NCI-H345 treated with DMSO at 0.1 percent for 48 hours (cell line): ENCODE measurements at regions not wholly inside any gene's neighbourhood (a gene's known extent, or its start where the extent isn't known, plus 50 kb on each side); places are given as distances from the start of the nearest gene placed in this dataset.

ENCODE experiments used
- DNase-seq: peaks from one replicate; lab custom pipeline; 2025; ENCODE audit not compliant: unreplicated experiment; lab: John Stamatoyannopoulos, UW

DNA sequence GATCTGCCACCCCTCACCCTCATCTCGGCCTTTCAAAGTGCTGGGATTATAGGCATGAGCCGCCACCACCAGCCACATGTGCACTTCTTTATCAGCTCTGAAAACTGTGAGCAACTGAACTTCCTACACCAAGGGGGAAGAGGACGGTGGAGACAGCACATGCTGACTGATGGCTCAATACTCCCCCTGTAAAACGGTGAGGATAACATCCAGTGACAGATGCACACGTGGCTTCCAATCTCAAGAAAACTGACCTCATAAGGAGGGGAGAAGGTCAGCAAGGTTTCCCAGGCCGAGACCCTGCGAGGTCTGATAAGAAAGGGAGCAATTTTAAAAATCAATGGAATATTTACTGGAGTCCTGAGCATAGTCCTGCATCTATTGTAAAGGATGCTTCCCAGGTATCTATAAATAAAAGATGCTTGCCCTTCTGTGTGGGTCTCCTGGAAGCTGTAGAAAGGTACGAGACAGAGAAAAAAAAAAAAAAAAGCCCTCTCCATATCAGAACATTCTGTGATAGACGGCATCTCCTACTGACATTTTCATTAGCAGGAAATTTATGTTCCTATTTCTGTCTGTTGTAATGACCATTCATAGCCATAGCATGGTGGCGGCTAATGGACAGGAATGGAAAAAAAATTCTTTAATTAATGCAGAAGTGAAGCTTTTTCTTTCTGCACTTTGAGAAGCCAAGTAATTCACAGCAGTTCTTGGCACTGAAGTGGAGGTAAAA lies 385.1 kb downstream of the ZNF536 start:
- no peak for DNase-seq

- DNase-seq, result no peak
Measured at GRCh38 chr19:30755581-30755980, 383.4 kb downstream of the ZNF536 start.

DNA sequence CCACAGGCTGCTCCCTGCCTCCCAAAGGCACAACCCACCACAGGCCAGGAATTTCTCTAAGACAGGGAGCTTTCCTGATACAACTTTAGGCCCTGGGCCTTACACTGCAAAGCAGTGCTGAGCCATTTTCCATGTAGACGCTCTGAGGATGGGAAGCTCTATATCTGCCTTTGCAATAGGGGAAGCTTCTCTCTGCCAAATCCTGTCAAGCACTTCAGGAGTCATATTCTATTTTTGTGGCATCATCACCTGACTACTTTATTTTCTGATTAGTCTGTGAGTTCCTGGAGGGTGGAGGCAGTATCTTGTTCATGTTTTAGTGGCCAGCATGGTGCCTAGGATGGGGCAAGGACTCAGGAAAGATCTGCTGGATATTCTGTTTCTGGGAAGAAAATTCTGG lies 382.0 kb downstream of the ZNF536 start:
- DNase-seq, result no peak

DNA sequence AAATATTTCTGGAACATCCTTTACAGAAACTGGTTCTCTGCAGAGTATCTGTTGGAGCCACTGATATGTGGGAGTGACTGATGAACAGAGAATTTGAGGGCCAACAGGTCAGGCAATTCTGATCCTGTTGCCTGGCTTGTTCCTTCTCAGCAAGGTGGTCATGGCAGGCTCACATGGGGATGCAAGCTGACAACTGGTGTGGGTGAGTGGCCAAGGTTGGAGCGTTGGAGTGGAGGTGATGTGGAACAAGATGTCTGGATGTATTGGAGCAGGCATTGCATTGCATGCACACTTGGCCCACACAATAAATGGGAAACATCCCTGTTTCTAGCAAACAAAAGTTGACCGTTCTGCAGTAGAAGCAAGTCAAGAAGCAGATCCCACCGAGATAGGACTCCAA lies 380.7 kb downstream of the ZNF536 start:
- no peak for DNase-seq

DNA sequence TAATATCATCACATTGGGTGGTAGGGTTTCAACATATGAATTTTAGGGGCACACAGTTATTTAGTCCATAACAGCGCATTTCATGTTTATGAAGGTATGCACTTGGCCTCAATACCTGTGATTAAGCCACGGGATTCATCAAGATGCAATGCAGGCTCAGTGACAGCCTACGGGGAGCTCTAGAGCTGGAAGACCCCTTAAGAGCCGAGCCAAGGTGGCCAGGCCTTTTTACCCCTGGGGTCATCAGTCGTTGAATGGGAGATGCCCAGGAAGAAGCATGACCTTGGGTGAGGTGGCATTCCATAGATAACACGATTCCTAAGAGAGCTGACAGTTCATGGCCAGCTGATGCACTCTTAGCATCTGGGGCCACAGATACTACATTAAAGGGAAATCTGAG lies 380.0 kb downstream of the ZNF536 start:
- no peak for DNase-seq

- DNase-seq, result no peak
Measured at GRCh38 chr19:30745476-30745985, 373.3 kb downstream of the ZNF536 start.

- DNase-seq, result no peak
Measured at GRCh38 chr19:30744741-30745475, 372.7 kb downstream of the ZNF536 start.

GRCh38 chr19:30743702-30744101 lies 371.5 kb downstream of the ZNF536 start:
- no peak for DNase-seq

DNA sequence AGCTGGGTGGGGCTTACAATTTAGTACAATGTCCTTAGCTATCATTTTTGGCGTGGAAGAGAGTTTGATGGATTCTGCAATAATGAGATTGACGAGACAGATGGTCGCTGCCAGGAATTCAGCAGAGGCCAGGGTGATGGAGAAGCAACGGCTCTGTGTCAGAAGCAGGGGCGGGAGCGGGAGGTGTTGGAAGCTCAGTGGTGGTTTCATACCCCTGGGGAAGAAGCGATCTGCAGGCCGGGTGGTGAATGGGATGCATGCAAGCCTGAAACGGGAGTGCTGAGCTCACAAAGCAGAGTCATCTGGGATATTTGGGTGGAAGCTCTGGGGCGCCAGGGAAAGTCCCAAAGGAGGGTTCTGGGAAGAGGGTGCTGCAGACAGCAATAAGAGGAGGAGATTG lies 370.8 kb downstream of the ZNF536 start:
- no peak for DNase-seq

- DNase-seq, result no peak
Measured at GRCh38 chr19:30742406-30742938, 370.3 kb downstream of the ZNF536 start.

- no peak for DNase-seq
Measured at GRCh38 chr19:30741566-30741965, 369.4 kb downstream of the ZNF536 start.

DNA sequence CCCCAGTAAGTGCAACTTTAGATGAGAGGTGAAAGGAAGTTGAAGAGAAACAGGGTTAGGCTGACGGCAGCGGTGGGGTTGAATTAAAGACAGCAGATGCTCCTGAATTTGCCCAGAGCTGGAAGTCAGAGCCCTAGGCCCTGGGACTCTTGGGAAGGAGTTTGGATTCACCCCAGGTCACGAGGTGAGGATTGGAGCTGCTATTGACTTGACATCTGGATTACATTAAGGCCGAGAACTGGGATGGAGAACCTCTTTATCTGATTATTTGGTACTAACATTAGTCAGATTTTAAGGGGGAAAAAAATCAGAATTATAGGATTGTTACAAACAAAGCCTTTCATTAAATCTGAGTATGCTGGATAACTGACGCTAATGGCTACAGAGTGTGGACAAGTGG lies 367.2 kb downstream of the ZNF536 start:
- no peak for DNase-seq

DNA sequence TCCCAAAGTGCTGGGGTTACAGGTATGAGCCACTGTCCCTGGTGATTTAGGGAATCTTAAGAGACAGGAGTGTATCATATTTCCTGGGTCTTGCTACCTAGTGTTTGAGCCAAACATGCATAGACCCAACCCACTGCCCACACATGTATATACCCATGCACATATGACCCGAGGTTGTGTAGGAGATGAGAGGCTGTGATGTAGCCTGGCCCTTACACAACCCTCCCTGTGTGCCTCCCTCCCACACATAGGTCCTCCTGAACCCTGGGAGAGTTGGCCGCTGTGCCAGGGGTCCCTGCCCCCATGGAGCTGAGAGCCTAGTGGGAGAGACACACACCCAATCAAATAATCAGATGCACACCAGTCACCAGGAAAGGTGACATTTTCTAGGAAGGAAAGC lies 365.9 kb downstream of the ZNF536 start:
- no peak for DNase-seq

DNA sequence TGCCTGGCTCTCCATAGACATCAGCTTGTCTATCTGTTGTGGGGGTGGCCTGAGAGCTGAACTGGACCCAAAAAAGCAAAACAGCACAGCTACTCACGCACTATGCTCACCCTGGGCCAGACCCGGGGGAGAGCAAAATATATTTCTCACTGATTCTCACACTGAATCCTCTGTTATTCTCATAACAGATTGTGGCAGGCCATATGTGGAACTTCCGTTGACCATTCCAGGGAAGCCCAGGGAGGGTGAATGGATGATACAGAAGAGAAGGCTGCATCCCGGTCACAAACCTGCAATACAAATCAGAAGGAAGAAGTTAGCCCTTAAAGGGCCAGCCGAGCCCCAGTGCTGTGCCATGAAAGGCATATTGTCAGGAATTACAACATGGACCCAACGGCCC lies 362.5 kb downstream of the ZNF536 start:
- DNase-seq, result no peak

GRCh38 chr19:30733826-30734550 lies 361.8 kb downstream of the ZNF536 start:
- no peak for DNase-seq

DNA sequence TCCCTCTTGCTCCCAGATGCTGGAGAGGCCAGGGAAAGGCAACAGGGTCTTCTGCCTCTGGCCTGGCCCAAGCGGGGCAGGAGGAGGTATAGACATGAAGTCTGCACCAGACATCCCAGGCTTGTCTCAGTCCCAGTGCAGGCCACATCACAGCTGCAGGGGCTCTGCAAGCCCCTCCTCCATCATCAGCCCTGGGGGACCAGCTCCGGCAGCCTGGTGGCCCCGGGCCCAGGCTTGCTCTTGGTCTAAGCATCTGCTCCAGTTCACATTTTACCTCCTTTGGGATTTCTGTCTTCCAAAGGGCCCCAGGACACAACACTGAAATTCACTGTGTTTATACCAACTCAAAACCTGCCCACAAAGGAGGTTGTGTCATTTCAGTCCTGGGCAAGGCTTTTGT lies 359.4 kb downstream of the ZNF536 start:
- DNase-seq, result no peak

DNA sequence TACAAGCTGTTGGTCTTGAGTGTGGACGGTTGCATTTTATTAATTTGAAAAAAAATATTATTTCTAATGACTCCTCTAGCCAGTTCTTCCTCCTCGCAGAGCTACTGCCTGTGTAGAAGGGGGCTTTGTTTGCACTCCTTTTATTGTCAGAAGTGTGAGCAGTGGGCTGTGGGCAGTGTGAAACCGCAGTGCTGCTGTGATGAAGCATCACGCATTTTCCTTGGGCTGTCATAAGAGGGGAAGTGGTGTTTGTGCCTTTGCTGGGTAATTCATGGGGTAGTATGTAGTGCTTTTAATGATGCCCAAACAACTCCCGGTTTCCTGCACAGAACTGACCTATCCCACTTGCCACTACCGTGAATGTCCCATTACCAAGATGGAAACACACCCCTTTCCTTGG lies 357.3 kb downstream of the ZNF536 start:
- DNase-seq, result no peak

- DNase-seq, result no peak
Measured at GRCh38 chr19:30722761-30723160, 350.6 kb downstream of the ZNF536 start.

DNA sequence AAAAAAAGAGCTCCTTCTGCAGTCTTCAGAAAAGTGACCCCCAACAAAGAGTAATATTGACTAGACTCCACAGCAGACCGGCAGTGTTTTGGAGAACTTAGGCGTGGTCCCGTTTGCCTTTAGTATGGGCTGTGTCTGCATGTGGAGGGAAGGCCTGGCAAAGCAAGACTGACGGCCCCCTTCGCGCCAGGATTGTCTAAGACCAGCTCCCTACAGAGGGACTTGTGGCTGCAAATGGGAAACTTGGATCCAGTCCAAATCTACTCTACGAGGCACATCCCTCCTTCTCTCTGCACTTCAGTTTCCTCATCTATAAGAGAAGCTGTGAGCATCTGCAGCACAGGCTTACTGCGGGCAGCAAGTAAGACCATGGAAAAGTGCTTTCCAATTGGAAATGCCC lies 350.0 kb downstream of the ZNF536 start:
- DNase-seq, result no peak

DNA sequence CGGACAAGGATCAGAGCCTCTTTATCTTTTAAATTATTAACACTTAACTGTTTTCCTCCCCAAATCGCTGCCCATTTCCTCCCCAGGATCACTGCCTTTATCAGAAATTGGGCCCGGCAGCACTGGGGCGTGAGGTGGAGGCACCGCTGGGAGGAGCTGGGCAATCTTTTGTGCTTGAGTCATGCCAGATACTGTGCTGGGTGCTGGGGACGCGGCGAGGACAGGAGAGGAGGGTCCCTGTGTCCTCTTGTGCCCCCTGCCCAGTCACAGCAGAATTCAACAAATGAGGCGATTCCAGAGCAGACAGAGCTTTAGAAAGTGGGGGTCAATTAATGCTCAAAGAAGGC lies 347.8 kb downstream of the ZNF536 start:
- DNase-seq, result no peak

- DNase-seq, result no peak
Measured at GRCh38 chr19:30719189-30719998, 347.2 kb downstream of the ZNF536 start.
